ENCODE measurements at regions not wholly inside any gene's neighbourhood (a gene's known extent, or its start where the extent isn't known, plus 50 kb on each side); places are given as distances from the start of the nearest gene placed in this dataset.
"Not testable (repeated sequence)": the region's sequence is repeated elsewhere in the genome, so short reads cannot be mapped to it uniquely, and the experiment has no call there.

DNA sequence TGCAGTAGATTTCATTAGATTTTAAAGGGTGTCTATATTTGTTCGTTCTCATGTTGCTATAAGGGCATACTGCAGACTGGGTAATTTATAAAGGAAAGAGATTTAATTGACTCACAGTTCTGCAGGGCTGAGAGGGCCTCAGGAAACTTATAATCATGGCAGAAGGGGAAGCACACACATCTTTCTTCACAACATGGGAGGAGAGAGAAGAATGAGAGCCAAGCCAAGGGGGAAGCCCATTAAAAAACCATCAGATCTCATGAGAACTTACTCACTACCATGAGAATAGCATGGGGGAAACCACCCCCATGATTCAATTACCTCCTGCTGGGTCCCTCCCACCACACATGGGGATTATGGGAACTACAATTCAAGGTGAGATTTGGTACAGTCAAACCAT is 99.5 kb upstream of the TCF21 start:
- DNase-seq (ENCODE audit: low read depth, low spot score) = not testable (repeated sequence)

DNA sequence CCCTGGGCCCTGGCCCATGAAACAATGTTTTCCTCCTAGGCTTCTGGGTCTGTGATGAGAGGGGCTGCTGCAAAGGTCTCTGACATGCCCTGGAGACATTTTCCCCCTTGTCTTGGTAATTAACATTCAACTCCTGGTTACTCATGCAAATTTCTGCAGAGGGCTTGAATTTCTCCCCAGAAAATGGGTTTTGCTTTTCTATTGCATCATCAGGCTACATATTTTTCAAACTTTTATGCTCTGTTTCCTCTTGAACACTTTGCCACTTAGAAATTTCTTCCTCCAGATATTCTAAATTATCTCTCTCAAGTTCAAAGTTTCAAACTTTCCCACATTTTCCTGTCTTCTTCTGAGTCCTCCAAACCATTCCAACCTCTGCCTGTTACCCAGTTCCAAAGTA is 98.2 kb upstream of the TCF21 start:
- not testable (repeated sequence) for DNase-seq (ENCODE audit: low read depth, low spot score)

DNA sequence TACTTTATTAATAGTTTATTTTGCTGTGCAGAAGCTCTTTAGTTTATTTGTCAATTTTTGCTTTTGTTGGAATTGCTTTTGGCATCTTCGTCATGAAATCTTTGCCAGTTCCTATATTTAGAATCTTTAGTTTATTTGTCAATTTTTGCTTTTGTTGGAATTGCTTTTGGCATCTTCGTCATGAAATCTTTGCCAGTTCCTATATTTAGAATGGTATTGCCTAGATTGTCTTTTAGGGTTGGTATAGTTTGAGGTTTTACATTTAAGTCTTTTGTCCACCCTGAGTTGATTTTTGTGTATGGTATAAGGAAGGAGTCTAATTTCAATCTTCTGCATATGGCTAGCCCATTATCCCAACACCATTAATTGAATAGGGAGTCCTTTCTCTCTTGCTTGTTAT is 93.9 kb upstream of the TCF21 start:
- DNase-seq (ENCODE audit: low read depth, low spot score) = not testable (repeated sequence)

DNA sequence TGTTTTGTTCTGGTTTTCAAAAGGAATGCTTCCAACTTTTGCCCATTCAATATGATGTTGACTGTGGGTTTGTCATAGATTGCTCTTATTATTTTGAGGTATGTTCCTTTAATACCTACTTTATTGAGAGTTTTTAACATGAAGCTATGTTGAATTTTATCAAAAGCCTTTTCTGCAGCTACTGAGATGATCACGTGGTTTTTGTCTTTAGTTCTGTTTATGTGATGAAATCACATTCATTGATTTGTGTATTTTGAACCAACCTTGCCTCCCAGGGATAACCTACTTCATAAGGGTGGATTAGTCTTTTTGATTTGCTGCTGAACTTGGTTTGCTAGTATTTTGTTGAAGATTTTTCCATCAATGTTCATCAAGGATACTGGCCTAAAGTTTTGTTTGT is 92.7 kb upstream of the TCF21 start:
- no peak for DNase-seq (ENCODE audit: low read depth, low spot score)

DNA sequence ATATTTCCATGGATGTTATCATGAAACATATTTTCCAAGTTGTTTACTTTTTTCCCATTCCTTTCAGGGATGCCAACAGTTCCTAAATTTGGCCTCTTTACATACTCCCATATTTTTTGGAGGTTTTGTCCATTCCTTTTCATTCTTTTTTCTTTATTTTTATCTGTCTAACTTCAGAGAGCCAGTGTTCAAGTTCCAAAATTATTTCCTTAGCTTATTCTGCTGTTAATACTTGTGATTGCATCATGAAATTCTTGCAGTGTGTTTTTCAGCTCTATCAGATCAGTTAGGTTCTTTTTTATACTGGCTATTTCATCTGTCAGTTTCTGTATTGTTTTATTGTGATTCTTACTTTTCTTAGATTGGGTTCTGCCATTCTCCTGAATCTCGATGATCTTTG is 89.9 kb upstream of the TCF21 start:
- DNase-seq (ENCODE audit: low read depth, low spot score) = no peak

DNA sequence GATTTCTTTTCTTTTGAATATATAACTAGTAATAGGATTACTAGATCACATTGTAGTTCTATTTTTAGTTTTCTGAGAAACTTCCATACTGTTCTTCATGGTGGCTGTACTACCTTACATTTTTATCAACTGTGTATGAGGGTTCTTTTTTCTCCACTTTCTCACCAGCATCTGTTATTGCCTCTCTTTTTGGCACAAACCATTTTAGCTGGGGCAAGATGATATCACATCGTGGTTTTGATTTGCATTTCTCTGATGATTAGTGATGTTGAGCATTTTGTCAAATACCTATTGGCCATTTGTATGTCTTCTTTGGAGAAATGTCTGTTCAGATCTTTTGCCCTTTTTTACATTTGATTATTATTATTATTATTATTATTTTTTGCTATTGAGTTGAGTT is 86.1 kb upstream of the TCF21 start:
- DNase-seq (ENCODE audit: low read depth, low spot score) = no peak

GRCh38 chr6:133804265-133804664 is 84.6 kb upstream of the TCF21 start:
- no peak for DNase-seq (ENCODE audit: low read depth, low spot score)

GRCh38 chr6:133805876-133806275 is 83.0 kb upstream of the TCF21 start:
- DNase-seq (ENCODE audit: low read depth, low spot score) = no peak

DNA sequence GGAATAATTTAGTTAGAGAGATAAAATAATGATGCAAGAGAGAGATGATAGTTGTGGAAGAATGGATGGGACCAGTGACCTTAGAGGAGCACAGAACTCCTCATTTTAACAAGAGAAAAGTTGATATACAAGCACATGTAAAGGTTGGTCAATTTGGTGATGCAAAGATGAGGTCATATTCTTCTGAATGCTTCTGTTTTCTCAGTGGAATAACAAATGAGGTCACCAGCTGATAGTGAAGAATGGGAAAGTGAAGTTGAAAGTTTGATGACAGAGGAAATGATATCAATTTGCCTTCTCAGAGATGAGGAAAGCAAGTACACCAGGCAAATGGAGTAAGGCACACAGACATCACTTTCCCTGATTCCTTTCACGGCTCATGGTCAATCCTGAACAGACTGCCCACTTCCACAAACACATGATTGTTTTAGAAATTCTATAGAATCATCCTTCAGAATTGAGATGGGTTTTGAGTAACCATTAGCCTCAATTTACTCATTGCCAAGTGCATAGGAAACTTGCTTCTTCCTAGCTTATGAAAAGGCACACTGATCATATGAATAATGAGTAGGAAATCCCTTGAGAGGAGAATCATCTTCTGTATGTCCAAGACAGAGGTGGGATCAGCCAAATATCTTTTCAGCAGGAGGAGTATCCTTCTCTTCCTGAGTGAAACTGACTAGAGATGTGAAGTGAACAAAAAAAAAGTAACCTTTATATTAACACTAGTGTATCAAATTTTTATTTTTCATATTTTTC is 82.4 kb upstream of the TCF21 start:
- DNase-seq (ENCODE audit: low read depth, low spot score) = no peak

- no peak for DNase-seq (ENCODE audit: low read depth, low spot score)
Measured at GRCh38 chr6:133807501-133807900, 81.4 kb upstream of the TCF21 start.

- DNase-seq (ENCODE audit: low read depth, low spot score) = no peak
Measured at GRCh38 chr6:133809406-133809805, 79.5 kb upstream of the TCF21 start.

DNA sequence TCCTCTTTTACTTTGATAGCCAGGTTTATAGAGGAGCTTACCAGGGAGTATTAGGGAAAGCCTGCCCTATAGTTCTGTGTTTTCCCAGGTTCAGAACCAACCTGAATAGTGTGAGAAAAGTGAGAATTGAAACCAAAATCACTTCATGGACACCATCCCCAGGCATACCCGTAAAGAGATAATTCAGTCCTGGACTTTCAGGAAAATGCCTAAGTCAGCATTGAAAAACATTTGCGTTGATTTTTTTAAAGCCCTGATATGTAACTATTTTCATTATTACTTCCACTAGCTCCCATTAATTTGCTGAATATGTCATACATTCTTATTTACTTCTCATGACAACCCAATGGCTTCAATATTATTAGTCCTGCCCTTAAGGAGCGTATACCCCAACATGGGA is 77.4 kb upstream of the TCF21 start:
- no peak for DNase-seq (ENCODE audit: low read depth, low spot score)

DNA sequence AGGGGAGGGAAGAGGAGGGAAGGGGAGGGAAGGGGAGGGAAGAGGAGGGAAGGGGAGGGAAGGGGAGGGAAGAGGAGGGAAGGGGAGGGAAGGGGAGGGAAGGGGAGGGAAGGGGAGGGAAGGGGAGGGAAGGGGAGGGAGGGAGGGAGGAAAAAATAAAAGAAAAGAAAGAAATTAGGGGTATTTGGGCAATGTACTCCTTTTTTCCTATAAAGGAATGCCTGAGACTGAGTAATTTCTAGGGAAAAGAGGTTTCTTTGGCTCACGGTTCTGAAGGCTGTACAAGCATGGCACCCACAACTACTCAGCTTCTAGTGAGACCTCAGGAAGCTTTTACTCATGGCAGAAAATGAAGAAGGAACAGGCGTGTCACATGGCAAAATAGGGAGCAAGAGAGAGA is 76.5 kb upstream of the TCF21 start:
- DNase-seq (ENCODE audit: low read depth, low spot score) = not testable (repeated sequence)

DNA sequence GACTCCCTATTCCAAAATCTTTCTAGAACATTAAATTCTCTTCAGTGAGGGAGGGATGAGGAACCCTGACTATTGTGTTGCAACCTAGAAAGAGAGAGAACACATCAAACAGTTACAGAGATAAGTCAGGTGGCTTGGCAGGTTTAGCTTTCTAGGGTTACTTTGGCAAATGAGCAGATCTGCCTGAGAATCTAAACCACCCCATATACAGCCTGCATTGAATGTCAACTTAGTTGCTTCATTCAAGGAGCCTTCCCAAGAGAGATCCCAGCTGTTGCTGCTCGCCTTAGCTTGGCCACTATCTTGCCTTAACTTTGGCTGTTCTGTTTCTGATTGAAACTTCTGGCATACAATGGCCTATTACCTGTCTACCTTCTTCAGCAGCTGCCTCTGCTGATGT is 74.7 kb upstream of the TCF21 start:
- DNase-seq (ENCODE audit: low read depth, low spot score) = no peak

DNA sequence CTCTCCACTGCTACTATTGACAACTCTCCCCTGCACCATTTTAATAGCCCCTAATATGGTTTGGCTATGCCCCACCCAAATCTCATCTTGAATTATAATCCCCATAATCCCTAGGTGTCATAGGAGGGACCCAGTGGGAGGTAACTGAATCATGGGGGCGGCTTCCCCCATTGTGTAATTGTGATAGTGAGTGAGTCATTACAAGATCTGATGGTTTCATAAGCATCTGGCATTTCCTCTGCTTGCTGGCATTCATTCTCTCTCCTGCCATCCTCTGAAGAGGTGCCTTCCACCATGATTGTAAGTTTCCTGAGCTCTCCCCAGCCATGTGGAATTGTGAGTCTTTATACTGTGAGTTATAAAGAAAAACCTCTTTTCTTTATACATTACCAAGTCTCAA is 74.1 kb upstream of the TCF21 start:
- no peak for DNase-seq (ENCODE audit: low read depth, low spot score)

- DNase-seq (ENCODE audit: low read depth, low spot score) = no peak
Measured at GRCh38 chr6:133815313-133815712, 73.6 kb upstream of the TCF21 start.

GRCh38 chr6:133816171-133816570 is 72.7 kb upstream of the TCF21 start:
- no peak for DNase-seq (ENCODE audit: low read depth, low spot score)

GRCh38 chr6:133817460-133818047 is 71.4 kb upstream of the TCF21 start:
- DNase-seq (ENCODE audit: low read depth, low spot score) = no peak

GRCh38 chr6:133818320-133818719 is 70.6 kb upstream of the TCF21 start:
- no peak for DNase-seq (ENCODE audit: low read depth, low spot score)

DNA sequence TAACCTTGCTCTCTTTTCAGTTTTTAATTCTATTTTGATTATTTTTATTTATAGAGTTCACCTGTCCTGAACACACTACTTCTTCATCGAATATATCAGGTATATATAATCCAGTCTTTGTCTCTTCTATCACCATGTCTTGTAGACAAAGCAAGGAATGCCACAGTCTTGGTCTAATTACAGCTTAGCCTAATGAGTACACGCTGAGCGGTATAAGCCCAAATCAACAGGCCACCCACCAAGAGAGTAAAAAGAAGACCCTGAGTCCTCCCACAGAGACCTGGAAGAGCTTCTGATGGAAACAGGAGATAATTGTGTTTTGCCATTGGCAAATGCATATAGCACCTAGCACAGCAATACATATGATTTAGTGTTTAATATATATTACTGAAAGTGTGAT is 68.7 kb upstream of the TCF21 start:
- DNase-seq (ENCODE audit: low read depth, low spot score) = no peak

DNA sequence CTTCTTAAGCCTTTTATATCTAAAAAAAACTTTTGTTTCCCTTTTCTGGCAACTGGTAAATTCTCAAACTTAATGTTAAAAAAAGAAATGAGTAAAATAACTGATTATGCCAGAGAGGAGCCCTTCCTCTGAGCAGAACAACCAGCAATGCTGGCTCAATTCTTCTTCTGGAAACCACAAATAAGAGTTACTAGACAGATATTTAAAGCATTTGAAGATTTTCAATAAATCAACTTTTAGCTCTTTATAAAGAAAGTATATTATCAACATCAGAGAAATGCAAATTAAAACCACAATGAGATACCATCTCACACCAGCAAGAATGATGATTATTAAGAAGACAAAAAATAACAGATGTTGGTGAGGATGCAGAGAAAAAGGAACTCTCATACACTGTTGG is 61.1 kb upstream of the TCF21 start:
- DNase-seq (ENCODE audit: low read depth, low spot score) = no peak

GRCh38 chr6:133833949-133834359 is 55.0 kb upstream of the TCF21 start:
- no peak for DNase-seq (ENCODE audit: low read depth, low spot score)

DNA sequence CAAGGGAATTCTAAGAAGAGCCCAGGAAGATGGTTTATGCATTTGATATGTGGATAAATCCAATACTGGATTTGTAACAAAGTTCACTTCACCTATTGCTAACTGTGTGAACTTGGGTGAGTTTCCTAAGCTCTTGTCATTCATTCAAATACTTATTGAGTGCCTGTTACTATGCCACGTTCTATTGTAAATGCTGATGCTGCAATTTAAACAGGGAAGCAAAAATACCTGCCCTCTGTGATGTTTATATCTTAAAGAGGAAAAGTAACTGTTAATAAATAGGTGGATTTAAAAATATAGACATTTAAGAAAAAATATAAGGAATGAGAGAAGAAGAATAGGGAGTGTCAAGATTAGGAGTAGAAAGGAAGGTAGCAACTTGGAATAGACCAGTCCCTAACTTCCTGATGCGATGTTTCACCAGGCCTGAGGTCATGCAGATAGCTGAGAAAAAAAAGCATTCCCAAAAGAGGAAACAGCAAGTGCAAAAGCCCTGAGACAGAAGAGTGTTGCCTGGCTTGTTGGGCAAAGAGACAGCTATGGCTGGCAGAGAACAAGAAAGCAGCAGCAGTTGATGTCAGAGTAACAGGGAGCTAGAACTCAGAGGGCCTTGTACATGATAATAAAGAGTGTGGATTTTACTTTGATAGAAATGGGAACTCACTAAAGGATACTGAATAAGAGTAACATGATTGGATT is 54.3 kb upstream of the TCF21 start:
- DNase-seq (ENCODE audit: low read depth, low spot score) = no peak
